OCI-LY1 (cell line): ENCODE measurements at regions not wholly inside any gene's neighbourhood (a gene's known extent, or its start where the extent isn't known, plus 50 kb on each side); places are given as distances from the start of the nearest gene placed in this dataset.

ENCODE experiments used
- H2AFZ ChIP-seq: fragments of 200-600 bp; sonication (generic), shearing (Covaris generic); 2 replicates; pipeline ENCODE4 v1.6.0; 2014; ENCODE audit warnings: antibody characterized with exemption, mild to moderate bottlenecking, low read length
- H3F3A ChIP-seq: fragments of 200-600 bp; sonication (generic), shearing (Covaris generic); 2 replicates; pipeline ENCODE4 v1.6.0; 2014; ENCODE audit warnings: mild to moderate bottlenecking, antibody characterized with exemption, low read length, moderate library complexity; ENCODE audit not compliant: insufficient read depth
- H3K27ac ChIP-seq: fragments of 200-600 bp; sonication (generic); 2 replicates; pipeline ENCODE4 v1.5.1; 2014; ENCODE audit warnings: low read length, mixed run types, mild to moderate bottlenecking, low read depth; ENCODE audit not compliant: poor library complexity, severe bottlenecking
- H3K27me3 ChIP-seq: fragments of 200-600 bp; sonication (generic); 2 replicates; pipeline ENCODE4 v1.6.0; 2014; ENCODE audit warnings: antibody characterized with exemption, mild to moderate bottlenecking, low read length, moderate library complexity; ENCODE audit not compliant: insufficient read depth
- H3K36me3 ChIP-seq: fragments of 200-600 bp; sonication (generic); 2 replicates; pipeline ENCODE4 v1.6.1; 2014; ENCODE audit warnings: mild to moderate bottlenecking, antibody characterized with exemption, low read length, moderate library complexity, mixed read lengths; ENCODE audit not compliant: insufficient read depth
- H3K4me1 ChIP-seq: fragments of 200-600 bp; sonication (generic); 2 replicates; pipeline ENCODE4 v1.5.1; 2014; ENCODE audit warnings: mild to moderate bottlenecking, low read length, moderate library complexity; ENCODE audit not compliant: insufficient read depth, severe bottlenecking
- H3K4me2 ChIP-seq: fragments of 200-600 bp; sonication (generic), shearing (Covaris generic); 2 replicates; pipeline ENCODE4 v1.6.1; 2014; ENCODE audit warnings: low read length
- H3K4me3 ChIP-seq: fragments of 200-600 bp; sonication (generic); 2 replicates; pipeline ENCODE4 v1.5.1; 2014; ENCODE audit warnings: low read length, low read depth, mild to moderate bottlenecking, mixed read lengths; ENCODE audit not compliant: poor library complexity, severe bottlenecking
- H3K79me2 ChIP-seq: fragments of 200-600 bp; shearing (Covaris generic); 2 replicates; pipeline ENCODE4 v1.6.1; 2016; ENCODE audit warnings: mixed run types, low read length, mixed read lengths; ENCODE audit not compliant: insufficient read depth
- H3K9ac ChIP-seq: fragments of 200-600 bp; sonication (generic), shearing (Covaris generic); 2 replicates; pipeline ENCODE4 v1.6.1; 2014; ENCODE audit warnings: mild to moderate bottlenecking, low read length, mixed read lengths
- H3K9me2 ChIP-seq: fragments of 200-600 bp; sonication (generic), shearing (Covaris generic); 2 replicates; pipeline ENCODE4 v1.6.1; 2014; ENCODE audit warnings: low read depth, mild to moderate bottlenecking, low read length, mixed read lengths
- H3K9me3 ChIP-seq: fragments of 200-600 bp; shearing (Covaris generic); 2 replicates; pipeline ENCODE4 v1.6.1; 2014; ENCODE audit warnings: low read length, mixed read lengths
- H4K20me1 ChIP-seq: fragments of 200-600 bp; sonication (generic), shearing (Covaris generic); 2 replicates; pipeline ENCODE4 v1.6.0; 2016; ENCODE audit warnings: mild to moderate bottlenecking, low read length; ENCODE audit not compliant: insufficient read depth
- EZH2 ChIP-seq: fragments of 200-600 bp; sonication (generic), shearing (Covaris generic); IDR thresholded peaks from 2 replicates; pipeline ENCODE4 v1.8.0; 2017; ENCODE audit warnings: borderline replicate concordance, mixed run types, mild to moderate bottlenecking, antibody characterized with exemption, low read length, moderate library complexity, mixed read lengths
- TF ChIP-seq, protein P1 (sequence below): fragments of 200-600 bp; sonication (generic), shearing (Covaris generic); IDR thresholded peaks from 2 replicates; pipeline ENCODE4 v1.5.1; 2017; ENCODE audit warnings: mild to moderate bottlenecking, antibody characterized with exemption, low read length, moderate library complexity, mixed read lengths

- no peaks in the 10 kb centered on the region for H3K9me3 ChIP-seq
- H3K4me2 ChIP-seq, result no peak overlapping the region
- H3K27me3 ChIP-seq, result no peaks in the 10 kb centered on the region
Observed at GRCh38 chr12:69055706-69056105, 122.7 kb upstream of the CPM start.

DNA sequence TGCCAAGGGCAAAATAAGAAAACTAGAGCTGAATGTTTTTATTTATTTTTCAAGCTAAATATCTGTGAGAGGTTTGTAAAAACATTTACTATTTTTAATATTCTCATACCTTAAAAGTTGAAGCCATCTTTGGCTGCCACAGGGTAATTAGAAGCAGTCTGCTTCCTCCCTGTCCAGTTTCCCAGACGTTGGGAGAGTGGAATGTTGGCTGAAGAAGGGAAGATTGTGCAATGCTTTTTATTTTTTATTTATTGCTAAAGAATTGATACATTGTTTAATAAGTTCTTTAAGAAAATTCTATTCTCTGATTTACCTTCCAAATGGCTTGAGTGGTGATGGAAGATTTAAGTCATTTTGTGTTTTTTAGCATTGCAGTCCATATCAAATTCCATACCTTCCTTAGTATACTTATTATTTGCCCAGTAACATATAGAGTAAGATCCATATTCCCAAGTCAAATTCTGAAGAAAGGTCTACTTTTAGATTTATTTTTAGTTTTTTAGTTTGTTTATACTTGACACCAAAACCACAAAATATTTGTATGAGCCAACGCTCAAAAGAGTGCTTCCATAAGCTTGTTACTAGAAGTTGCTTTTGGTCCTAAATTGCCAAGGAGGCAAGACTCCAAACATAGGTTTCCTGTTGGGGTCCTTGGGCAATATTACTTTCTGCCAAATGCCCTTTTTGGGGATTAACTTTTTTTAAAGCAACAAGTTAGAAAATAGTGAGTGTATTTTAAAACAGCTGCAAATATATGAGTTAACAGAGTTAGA is 124.0 kb upstream of the CPM start:
- Histone ChIP-seq H3K9me3 (no peaks in the 10 kb centered on the region), H3K4me3 (no peak overlapping the region), H3K4me2 (no peak overlapping the region), H3K4me1 (no peaks in the 10 kb centered on the region), H3K27me3 (no peaks in the 10 kb centered on the region), H3K36me3 (no peaks in the 10 kb centered on the region), H2AFZ (no peak overlapping the region), H3K79me2 (no peaks in the 10 kb centered on the region), H3K9ac (no peak overlapping the region), H3K27ac (no peak overlapping the region), H3K9me2 (no peaks in the 10 kb centered on the region), H4K20me1 (no peaks in the 10 kb centered on the region), H3F3A (no peaks in the 10 kb centered on the region)
- TF ChIP-seq EZH2, result no peak
- TF ChIP-seq, protein P1, sequence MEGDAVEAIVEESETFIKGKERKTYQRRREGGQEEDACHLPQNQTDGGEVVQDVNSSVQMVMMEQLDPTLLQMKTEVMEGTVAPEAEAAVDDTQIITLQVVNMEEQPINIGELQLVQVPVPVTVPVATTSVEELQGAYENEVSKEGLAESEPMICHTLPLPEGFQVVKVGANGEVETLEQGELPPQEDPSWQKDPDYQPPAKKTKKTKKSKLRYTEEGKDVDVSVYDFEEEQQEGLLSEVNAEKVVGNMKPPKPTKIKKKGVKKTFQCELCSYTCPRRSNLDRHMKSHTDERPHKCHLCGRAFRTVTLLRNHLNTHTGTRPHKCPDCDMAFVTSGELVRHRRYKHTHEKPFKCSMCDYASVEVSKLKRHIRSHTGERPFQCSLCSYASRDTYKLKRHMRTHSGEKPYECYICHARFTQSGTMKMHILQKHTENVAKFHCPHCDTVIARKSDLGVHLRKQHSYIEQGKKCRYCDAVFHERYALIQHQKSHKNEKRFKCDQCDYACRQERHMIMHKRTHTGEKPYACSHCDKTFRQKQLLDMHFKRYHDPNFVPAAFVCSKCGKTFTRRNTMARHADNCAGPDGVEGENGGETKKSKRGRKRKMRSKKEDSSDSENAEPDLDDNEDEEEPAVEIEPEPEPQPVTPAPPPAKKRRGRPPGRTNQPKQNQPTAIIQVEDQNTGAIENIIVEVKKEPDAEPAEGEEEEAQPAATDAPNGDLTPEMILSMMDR, result no peak

More at GRCh38 chr12:69055706-69056105, 122.7 kb upstream of the CPM start:
- Histone ChIP-seq H3K4me1 (no peaks in the 10 kb centered on the region), H3K9ac (no peak overlapping the region), H3K36me3 (no peaks in the 10 kb centered on the region), H3K4me3 (no peak overlapping the region), H4K20me1 (no peaks in the 10 kb centered on the region), H2AFZ (no peak overlapping the region), H3K79me2 (no peaks in the 10 kb centered on the region), H3F3A (no peaks in the 10 kb centered on the region), H3K27ac (no peak overlapping the region), H3K9me2 (no peaks in the 10 kb centered on the region)
- no peak for TF ChIP-seq EZH2
- TF ChIP-seq, protein P1, result no peak

- no peaks in the 10 kb centered on the region for H4K20me1 ChIP-seq
- no peak overlapping the region for H2AFZ ChIP-seq
- no peaks in the 10 kb centered on the region for H3K27me3 ChIP-seq
- H3K9me3 ChIP-seq, result no peaks in the 10 kb centered on the region
- H3F3A ChIP-seq, result no peaks in the 10 kb centered on the region
- no peak overlapping the region for H3K9ac ChIP-seq
- H3K4me1 ChIP-seq, result no peaks in the 10 kb centered on the region
- H3K27ac ChIP-seq, result no peak overlapping the region
- H3K9me2 ChIP-seq, result no peaks in the 10 kb centered on the region
- H3K79me2 ChIP-seq, result no peaks in the 10 kb centered on the region
- H3K4me3 ChIP-seq, result no peak overlapping the region
- no peaks in the 10 kb centered on the region for H3K36me3 ChIP-seq
- TF ChIP-seq, protein P1, result no peak
- TF ChIP-seq EZH2, result no peak
- H3K4me2 ChIP-seq, result no peak overlapping the region
Observed at GRCh38 chr12:69057742-69058141, 124.8 kb upstream of the CPM start.
